Sigmoid colon (tissue), 6 donors: ENCODE measurements at regions not wholly inside any gene's neighbourhood (a gene's known extent, or its start where the extent isn't known, plus 50 kb on each side); places are given as distances from the start of the nearest gene placed in this dataset.

Experiments
- DNase-seq: peaks from one replicate; pipeline ENCODE4 v3.0.0-alpha.2; 2019
- H3K27ac ChIP-seq, 4 donors: fragments of 200-600 bp; sonication (generic); one replicate each; pipeline ENCODE4 v1.5.1; 2016 to 2019; ENCODE audit warnings: mild to moderate bottlenecking in 1 of 4
- H3K27me3 ChIP-seq, 3 donors: fragments of 200-600 bp; sonication (generic); one replicate each; pipeline ENCODE4 v1.5.1; 2019; ENCODE audit warnings: mild to moderate bottlenecking in 1 of 3
- H3K36me3 ChIP-seq, 4 donors: fragments of 200-600 bp; sonication (generic); one replicate each; pipeline ENCODE4 v1.5.1; 2016 to 2019
- H3K4me1 ChIP-seq, 4 donors: fragments of 200-600 bp; sonication (generic); one replicate each; pipeline ENCODE4 v1.5.1; 2017 to 2019
- H3K4me3 ChIP-seq, 4 donors: fragments of 200-600 bp; sonication (generic); one replicate each; pipeline ENCODE4 v1.5.1; 2017 to 2019; ENCODE audit warnings: mild to moderate bottlenecking in 2 of 4, moderate library complexity in 1 of 4
- H3K9me3 ChIP-seq, 4 donors: fragments of 200-600 bp in 3 of 4; sonication (generic) in 3 of 4; one replicate each; pipeline versions ENCODE4 v1.5.1 to v1.6.1; 2013 to 2019
- EP300 ChIP-seq, 4 donors: sonication (generic); formaldehyde crosslinking; IDR thresholded peaks; one replicate each; pipeline ENCODE4 v1.6.1; 2017; ENCODE audit warnings: antibody characterized with exemption in 4 of 4
- POLR2A ChIP-seq, 2 donors: fragments of 450-650 bp; IDR thresholded peaks; one replicate each; pipeline ENCODE4 v1.6.1; 2016; ENCODE audit warnings: antibody characterized with exemption in 2 of 2, mild to moderate bottlenecking in 2 of 2, moderate library complexity in 2 of 2
- POLR2AphosphoS5 ChIP-seq, 4 donors: sonication (generic); formaldehyde crosslinking; IDR thresholded peaks; one replicate each; pipeline ENCODE4 v1.6.1; 2017; ENCODE audit warnings: antibody characterized with exemption in 4 of 4
- WGBS, 2 donors: extraction: QIAGEN DNeasy Blood & Tissue Kit; methylation state at CpG; one replicate each; pipeline ENCODE4 v1.1.7; 2013; 5-methylcytosine and 5-hydroxymethylcytosine counted together
- intact Hi-C: fragments of 100-400 bp; cut with DNase I; formaldehyde crosslinking; loops from one replicate; pipeline ENCODE4 v1.15.1; 2023
- TF ChIP-seq, protein P1 (sequence below), 4 experiments: fragments of 450-650 bp in 3 of 4; fragments of 200-600 bp in 1 of 4; IDR thresholded peaks; one replicate each; pipeline ENCODE4 v1.5.1; 2016 to 2019; ENCODE audit warnings: antibody characterized with exemption in 4 of 4, mild to moderate bottlenecking in 3 of 4, moderate library complexity in 2 of 4
- donor health status: healthy with polysubstance abuse.
- donor health status: healthy.

DNA sequence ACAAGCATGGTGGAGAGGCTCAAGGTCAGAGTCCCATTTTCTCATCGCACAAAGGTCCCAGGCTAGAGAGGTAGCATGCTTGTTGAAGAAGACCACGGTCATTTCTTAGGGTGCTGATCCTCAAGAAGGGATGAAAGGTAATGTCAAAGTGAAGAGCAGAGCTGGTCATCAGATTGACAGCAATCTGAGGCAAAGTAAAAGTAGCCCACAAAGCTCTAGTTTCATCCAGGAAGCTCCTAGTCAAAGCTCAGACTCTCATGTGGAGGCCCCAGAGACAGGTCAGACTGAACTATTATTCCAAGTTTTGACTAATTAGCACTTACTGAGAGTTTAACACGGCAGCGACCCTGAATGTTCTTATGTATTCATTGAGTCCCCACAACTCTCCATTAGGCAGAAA is 270.6 kb downstream of the RPS29 start:
- Histone ChIP-seq H3K4me1 (no peaks in the 10 kb centered on the region), H3K4me3 (no peak overlapping the region), H3K27ac (no peak overlapping the region), H3K27me3 (no peaks in the 10 kb centered on the region), H3K9me3 (no peaks in the 10 kb centered on the region), H3K36me3 (no peaks in the 10 kb centered on the region)
- intact Hi-C loops = no loop called here
- WGBS, 2 donors = 86% methylated on average over 4 of the region's 4 CpGs
- TF ChIP-seq EP300 (IDR thresholded peaks at IDR 0.05) (no peak), POLR2A (IDR thresholded peaks at IDR 0.05) (no peak)
- TF ChIP-seq, protein P1, sequence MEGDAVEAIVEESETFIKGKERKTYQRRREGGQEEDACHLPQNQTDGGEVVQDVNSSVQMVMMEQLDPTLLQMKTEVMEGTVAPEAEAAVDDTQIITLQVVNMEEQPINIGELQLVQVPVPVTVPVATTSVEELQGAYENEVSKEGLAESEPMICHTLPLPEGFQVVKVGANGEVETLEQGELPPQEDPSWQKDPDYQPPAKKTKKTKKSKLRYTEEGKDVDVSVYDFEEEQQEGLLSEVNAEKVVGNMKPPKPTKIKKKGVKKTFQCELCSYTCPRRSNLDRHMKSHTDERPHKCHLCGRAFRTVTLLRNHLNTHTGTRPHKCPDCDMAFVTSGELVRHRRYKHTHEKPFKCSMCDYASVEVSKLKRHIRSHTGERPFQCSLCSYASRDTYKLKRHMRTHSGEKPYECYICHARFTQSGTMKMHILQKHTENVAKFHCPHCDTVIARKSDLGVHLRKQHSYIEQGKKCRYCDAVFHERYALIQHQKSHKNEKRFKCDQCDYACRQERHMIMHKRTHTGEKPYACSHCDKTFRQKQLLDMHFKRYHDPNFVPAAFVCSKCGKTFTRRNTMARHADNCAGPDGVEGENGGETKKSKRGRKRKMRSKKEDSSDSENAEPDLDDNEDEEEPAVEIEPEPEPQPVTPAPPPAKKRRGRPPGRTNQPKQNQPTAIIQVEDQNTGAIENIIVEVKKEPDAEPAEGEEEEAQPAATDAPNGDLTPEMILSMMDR (IDR thresholded peaks at IDR 0.05) = no peak
- DNase-seq = no peak

DNA sequence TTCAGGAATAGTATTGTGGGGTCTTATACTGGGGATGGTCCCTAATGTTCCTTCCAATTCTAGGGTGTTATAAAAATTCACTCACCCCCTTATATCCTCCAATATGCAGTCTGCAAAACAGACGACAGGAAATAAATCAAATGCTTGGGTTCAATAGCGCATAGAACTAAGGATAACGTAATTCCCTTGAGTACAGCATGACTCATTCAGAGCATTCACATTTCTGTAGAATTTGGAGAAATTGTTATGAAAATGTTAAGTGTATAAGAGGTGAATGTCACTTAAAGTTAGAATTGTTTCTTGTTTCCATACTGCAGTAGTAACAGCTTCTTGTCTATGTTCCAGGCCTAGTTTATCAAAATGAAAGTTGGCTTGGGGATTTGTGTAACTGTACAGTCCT is 271.4 kb downstream of the RPS29 start:
- no peak for DNase-seq
- intact Hi-C loops = no loop called here
- no peaks in the 10 kb centered on the region for H3K4me1 ChIP-seq
- no peaks in the 10 kb centered on the region for H3K27me3 ChIP-seq
- no peak overlapping the region for H3K4me3 ChIP-seq
- no peak overlapping the region for H3K27ac ChIP-seq
- no peak for TF ChIP-seq POLR2A (IDR thresholded peaks at IDR 0.05)
- no peak for TF ChIP-seq EP300 (IDR thresholded peaks at IDR 0.05)
- TF ChIP-seq POLR2AphosphoS5 (IDR thresholded peaks at IDR 0.05) = no peak
- TF ChIP-seq, protein P1 (IDR thresholded peaks at IDR 0.05) = no peak
- WGBS, 2 donors = 77 to 82% methylated on average over 3 of the region's 3 CpGs
- H3K36me3 ChIP-seq = no peaks in the 10 kb centered on the region
- H3K9me3 ChIP-seq = no peaks in the 10 kb centered on the region

DNA sequence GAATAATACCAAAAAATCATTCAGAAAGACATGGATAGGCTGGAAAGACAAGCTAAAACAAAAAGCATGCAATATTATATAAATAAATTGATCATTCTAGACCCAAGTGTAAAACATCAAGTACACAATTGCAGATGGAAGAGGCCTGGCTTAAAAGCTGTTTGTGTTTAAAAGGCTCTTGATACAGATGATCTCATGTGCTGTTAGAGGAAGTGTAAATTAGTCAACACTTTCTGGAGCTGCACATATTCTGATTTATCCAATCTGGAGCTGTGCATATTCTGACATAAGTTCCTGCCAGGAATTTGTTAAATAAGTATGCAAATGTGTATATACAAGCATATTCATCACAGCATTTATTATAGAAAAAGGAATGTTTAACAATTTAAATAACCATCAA is 273.1 kb downstream of the RPS29 start:
- TF ChIP-seq EP300 (IDR thresholded peaks at IDR 0.05) = no peak
- Histone ChIP-seq H3K9me3 (no peaks in the 10 kb centered on the region), H3K27ac (no peak overlapping the region), H3K4me3 (no peak overlapping the region), H3K36me3 (no peaks in the 10 kb centered on the region), H3K4me1 (no peaks in the 10 kb centered on the region), H3K27me3 (no peaks in the 10 kb centered on the region)
- no peak for DNase-seq
- intact Hi-C loops = no loop called here

DNA sequence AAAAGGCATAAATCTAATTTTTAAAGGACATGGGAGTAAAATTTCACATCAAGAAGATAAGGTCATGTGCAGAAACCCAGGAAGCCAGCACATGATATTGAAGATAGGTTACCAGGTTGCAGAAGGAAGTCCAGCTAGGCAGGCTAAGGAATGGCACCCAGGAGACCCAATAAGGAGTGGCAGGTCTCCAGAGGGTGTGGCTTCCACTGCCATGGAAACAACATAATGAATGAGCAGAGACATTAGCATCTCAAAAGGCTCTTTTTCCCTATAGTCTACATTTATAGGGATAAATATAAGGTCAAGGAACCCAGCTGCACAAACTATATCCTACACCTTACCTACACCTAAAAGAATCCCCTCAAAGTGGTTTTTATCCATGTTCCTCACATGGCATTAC is 275.9 kb downstream of the RPS29 start:
- no peak for DNase-seq
- TF ChIP-seq EP300 (IDR thresholded peaks at IDR 0.05) = no peak
- no peak for TF ChIP-seq POLR2A (IDR thresholded peaks at IDR 0.05)
- TF ChIP-seq, protein P1 (IDR thresholded peaks at IDR 0.05) = no peak
- TF ChIP-seq POLR2AphosphoS5 (IDR thresholded peaks at IDR 0.05) = no peak
- Histone ChIP-seq H3K4me1 (no peaks in the 10 kb centered on the region), H3K4me3 (no peak overlapping the region), H3K27ac (no peak overlapping the region), H3K9me3 (no peaks in the 10 kb centered on the region), H3K36me3 (no peaks in the 10 kb centered on the region), H3K27me3 (no peaks in the 10 kb centered on the region)
- intact Hi-C loops = no loop called here

DNA sequence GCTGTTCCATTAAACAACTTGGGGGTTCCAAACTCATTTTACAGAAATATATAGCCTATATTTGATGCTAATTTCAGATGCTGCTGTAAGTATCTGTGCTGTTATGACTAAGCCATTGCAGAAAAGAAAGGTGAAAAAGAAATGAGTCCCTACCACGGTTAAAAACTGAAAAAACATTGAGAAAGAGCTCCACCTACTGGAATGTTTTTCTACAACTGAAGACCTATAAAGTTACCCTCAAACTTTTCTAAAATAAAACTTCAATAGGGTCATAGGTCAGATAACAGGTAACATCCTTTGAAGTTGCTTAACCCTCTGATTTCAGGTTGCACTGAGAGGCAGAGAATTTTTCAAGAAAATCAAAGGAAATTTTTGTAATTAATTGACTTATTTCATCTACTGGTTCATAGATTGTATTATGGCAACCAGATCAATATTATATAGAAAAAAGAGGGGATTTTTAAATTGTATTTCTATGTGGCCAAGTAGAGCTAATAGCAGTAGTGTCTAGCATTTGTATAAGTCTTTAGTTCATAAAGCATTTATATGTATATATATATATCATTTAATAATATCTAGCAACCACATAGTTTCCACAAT is 279.9 kb downstream of the RPS29 start:
- H3K27ac ChIP-seq = no peak overlapping the region
- intact Hi-C loops = no loop called here
- no peaks in the 10 kb centered on the region for H3K36me3 ChIP-seq
- no peaks in the 10 kb centered on the region for H3K9me3 ChIP-seq
- no peak overlapping the region for H3K4me3 ChIP-seq
- 0% methylated on average over 1 of the region's 1 CpG for WGBS, 2 donors
- TF ChIP-seq, protein P1 (IDR thresholded peaks at IDR 0.05) = peak in 1 of 4 experiments; percentile 12
- no peak for TF ChIP-seq EP300 (IDR thresholded peaks at IDR 0.05)
- no peak for TF ChIP-seq POLR2AphosphoS5 (IDR thresholded peaks at IDR 0.05)
- TF ChIP-seq POLR2A (IDR thresholded peaks at IDR 0.05) = no peak
- DNase-seq = no peak
- no peaks in the 10 kb centered on the region for H3K27me3 ChIP-seq
- H3K4me1 ChIP-seq = no peaks in the 10 kb centered on the region
